Spleen (tissue), 7 donors: ENCODE measurements at regions not wholly inside any gene's neighbourhood (a gene's known extent, or its start where the extent isn't known, plus 50 kb on each side); places are given as distances from the start of the nearest gene placed in this dataset.

ENCODE experiments used
- CTCF ChIP-seq, 11 experiments: fragments of 200-600 bp in 7 of 11; fragments of 450-650 bp in 4 of 11; sonication (generic) in 4 of 11; IDR thresholded peaks in 8 of 11; conservative IDR thresholded peaks in 3 of 11; 1 replicate in 7 of 11; 2 replicates in 4 of 11; pipeline versions ENCODE4 v1.4.0 to v1.8.0; 2016 to 2021; ENCODE audit warnings: antibody characterized with exemption in 11 of 11, inconsistent platforms in 4 of 11, mild to moderate bottlenecking in 1 of 11
- POLR2A ChIP-seq, 3 donors: fragments of 450-650 bp; IDR thresholded peaks; one replicate each; pipeline ENCODE4 v1.5.1; 2017; ENCODE audit warnings: antibody characterized with exemption in 3 of 3, mild to moderate bottlenecking in 1 of 3
- POLR2AphosphoS5 ChIP-seq, 3 donors: sonication (generic); formaldehyde crosslinking; IDR thresholded peaks; one replicate each; pipeline ENCODE4 v1.5.1; 2017; ENCODE audit warnings: antibody characterized with exemption in 3 of 3
- donor health status: DM: no; HTN: no; CAD: no; lungs with moderate emphysema.
- donor health status: DM: no; HTN: no; CAD: no.
- donor health status: DM: no; HTN: no; CAD: no.

GRCh38 chr17:53463363-53463762 lies 359.4 kb upstream of the KIF2B start:
- TF ChIP-seq POLR2A (IDR thresholded peaks at IDR 0.05) (no peak), POLR2AphosphoS5 (IDR thresholded peaks at IDR 0.05) (no peak), CTCF (IDR thresholded peaks at IDR 0.05 in 8 of 11, conservative IDR thresholded peaks at IDR 0.05 in 3 of 11) (no peak)
